Activated gamma-delta T cell treated with anti-CD3 and anti-CD28 coated beads, Interleukin-2, amount 50 U/mL, for 16 hours (primary cell): ENCODE measurements at regions not wholly inside any gene's neighbourhood (a gene's known extent, or its start where the extent isn't known, plus 50 kb on each side); places are given as distances from the start of the nearest gene placed in this dataset.
A peak's percentile ranks its signal among the peaks of the same experiment; 100 is the strongest.
"Not testable (repeated sequence)": the region's sequence is repeated elsewhere in the genome, so short reads cannot be mapped to it uniquely, and the experiment has no call there.

Experiments
- DNase-seq: peaks from one replicate; pipeline ENCODE4 v3.0.0-alpha.2; 2020; ENCODE audit warnings: low read depth

DNA sequence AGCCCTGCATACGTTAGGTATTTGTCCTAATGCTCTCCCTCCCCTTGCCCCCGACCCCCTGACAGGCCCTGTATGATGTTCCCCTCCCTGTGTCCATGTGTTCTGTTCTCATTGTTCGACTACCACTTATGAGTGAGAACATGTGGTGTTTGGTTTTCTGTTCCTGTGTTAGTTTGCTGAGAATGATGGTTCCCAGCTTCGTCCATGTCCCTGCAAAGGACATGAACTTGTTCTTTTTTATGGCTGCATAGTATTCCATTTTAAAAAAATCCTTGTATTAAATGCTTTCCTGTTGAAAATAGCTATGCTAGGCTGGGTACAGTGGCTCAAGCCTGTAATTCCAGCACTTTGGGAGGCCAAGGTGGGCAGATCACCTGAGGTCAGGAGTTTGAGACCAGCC lies 232.2 kb downstream of the RPLP1 start:
- DNase-seq, result not testable (repeated sequence)

DNA sequence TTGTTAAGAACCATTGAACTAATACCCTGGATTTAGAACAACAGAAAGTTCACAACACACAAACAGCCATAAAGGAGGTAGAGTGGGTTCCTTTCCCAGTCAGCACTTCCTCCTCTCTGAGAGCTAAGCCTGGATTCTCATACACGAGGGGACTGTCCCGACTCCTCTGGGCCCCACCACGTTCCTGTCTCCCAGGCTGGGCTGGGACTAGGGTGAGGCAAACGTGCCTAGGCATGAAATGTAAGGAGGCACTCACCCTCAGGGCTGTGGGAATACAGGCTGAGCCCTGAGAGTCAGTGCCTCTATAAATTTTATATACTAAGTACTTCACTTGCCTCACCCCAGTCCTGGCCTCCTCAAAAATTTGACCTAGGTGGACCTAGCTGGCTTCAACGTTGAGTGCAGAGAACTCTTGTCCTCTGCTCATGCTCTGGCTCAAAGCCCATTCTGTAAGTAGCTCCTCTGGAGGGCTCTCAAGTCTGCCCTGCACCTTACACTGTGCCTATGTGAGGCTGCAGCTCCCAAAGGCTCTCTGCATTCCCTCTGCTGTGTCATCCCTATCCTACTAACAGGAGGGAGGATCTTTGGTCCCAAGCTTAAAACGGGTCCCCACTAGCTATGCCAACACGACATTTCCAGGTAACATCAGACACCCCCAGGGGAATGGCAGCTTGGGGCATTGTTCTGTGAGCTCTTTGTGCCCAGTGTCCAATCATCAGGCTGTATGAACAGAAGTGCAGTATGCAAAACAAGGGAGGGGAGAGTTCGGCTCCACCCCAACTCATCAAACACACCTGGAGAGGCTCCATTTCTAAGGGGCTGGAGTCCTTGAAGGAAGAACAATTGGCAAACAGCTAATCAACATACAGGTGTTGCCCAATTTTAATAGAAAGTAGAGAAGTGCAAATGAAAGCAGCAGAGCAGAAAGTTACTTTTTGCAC lies 233.2 kb downstream of the RPLP1 start:
- DNase-seq, result no peak

DNA sequence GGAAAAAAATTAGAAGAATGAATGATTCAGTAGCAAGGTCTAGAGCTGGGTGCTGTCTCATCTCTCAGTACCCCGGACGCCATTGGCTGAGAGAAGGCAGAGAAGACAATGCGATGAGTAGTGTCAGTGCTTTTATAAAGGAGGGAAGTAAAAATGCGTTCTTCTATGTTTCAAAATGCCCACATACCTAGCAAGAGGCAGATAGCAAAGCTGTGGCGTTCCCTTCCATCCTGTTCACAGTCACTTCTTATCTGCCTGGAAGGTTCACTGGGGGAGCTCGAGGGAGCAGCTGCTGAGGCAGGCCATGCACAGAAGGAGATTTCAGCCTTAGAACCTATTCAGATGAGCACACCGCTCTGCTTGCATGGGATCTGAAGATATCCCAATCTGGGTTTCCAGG lies 234.0 kb downstream of the RPLP1 start:
- DNase-seq, result no peak

DNA sequence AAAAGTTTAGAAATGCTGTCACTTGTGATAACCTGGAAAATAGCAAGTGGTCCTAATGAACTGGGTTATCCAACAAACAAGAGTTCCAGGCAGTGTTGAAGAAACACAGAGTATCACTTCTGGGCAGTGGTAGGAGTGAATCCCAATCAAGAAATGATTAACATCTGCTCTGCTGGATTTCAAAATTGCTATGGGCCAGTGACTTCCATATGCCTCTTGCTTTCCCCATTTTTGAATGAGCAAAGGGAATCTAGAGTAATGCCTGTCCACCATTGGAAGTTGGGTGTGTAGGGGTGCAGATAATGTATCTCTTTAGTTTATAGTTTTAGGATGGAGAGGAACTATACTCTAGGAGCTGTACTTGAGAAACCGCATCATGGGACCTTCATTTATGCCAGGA lies 236.5 kb downstream of the RPLP1 start:
- no peak for DNase-seq

DNA sequence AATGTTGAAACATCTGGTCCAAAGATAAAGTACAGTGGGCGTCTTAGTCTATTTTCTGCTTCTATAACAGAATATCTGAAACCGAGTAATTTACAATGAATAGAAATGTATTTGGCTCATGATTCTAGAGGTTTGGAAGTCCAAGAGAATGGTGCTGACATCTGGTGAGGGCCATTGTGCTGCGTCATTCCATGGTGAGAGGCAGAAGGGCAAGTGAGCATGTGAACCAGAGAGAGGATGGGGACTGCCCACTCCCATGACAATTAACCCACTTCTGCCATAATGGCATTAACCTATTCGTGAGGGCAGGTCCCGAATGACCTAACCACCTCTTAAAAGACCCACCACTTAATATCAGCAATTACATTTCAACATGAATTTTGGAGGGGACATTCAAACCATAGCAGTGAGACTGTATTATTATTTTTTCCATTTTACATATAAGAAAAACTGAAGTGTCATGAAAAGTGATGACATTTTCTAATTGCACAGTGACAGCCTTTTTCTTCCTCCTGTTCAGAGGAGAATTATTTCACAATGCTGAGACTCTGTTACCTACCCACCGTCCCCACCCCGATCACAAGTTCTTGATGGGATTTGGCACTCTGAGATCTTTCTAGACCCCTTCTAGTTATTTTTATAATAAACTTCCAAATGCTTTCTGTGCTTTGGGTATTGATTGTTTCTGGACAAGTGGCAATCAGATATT lies 238.8 kb downstream of the RPLP1 start:
- no peak for DNase-seq

DNA sequence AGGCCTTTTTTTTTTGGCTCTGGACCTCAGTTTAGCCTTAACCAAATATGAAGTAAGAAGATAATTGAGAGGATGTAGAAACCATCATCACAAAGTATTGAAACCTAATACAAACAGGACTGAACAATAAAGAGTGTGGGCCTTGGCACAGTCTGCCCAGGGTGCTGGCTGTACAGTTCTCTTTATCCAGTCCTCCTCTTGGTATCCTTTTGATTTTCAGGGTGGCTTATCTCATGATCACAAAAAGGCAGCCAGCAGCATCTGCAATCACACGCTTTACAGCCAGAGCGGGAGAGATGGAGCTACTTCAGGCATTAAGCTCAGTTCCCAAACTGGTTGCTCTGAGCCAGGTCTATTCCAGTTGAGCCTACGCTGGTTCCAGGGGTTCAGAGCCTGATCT lies 239.7 kb downstream of the RPLP1 start:
- no peak for DNase-seq

DNA sequence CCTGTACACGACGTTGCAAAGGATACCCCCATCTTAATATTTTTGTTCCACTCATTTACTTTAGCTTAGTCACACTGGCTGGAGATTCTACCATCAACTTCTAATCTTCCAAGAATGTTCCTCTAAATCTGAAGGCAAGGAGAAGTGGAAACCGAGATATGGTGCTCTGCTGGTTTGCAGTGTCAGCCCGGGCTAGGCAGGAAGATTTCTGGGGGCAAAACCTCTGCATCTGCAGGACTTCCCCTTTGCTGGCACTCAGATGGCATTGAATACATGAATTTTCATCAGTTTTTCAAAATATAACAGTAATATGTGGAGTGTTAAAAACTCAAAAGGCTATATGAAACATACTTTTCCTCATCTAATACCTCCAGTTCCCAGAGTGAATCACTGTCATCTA lies 240.4 kb downstream of the RPLP1 start:
- no peak for DNase-seq

DNA sequence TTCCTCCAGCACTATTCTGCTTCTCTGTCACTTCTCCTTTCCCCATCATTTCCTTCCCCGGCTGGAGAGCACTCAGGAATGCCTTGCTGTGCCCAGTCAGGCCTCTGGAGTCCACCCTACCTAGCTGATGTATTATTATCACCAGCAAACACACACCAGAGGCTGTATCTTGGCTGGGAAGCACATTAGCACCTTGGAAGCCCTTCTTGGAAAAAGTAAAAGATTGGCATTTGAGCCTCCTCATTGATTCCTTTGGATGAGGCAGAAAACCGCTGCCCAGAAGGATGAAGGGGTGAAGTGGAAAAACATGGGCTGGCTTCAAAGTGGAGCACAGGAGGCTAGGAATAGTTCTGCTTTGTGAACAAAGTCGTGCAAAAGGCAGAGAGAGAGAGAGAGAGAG lies 244.3 kb downstream of the RPLP1 start:
- no peak for DNase-seq

DNA sequence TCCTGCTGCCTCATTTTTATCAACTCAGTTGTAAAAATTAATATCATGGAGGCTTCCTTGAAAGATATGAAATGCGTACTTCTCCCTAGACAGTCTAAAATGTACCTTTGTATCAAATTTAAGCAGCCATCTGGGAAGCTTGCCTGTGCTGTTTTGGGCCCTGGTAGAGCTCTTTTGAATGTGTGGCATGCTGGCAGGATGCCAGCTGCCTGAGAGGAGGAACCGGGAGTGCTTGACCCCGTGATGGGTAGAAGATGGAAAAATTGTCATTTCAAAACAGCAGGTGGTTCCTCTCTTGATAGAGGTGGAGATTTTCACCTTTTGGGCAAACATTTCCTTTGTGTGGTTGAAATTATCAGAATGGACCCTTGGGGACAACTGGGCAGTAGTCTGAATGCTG lies 245.3 kb downstream of the RPLP1 start:
- no peak for DNase-seq

DNA sequence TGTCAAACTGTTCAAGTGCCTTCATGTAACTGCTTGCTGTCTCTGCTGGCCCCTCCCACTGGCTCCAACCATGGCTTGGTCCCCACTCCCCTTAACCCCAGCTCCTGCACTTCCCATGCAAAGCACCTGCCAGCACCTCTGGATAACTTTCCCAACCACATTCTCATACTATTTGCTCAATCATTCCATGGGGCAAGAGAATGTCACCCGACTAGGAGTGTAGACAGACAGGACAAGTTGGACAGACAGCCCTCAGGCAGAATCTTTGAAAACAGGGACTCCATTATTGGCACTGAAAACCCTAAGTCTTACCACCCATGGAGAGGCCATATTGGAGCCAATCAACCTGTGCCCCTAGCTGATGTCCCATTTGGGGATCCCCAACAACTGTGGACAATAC lies 246.5 kb downstream of the RPLP1 start:
- DNase-seq, result no peak

DNA sequence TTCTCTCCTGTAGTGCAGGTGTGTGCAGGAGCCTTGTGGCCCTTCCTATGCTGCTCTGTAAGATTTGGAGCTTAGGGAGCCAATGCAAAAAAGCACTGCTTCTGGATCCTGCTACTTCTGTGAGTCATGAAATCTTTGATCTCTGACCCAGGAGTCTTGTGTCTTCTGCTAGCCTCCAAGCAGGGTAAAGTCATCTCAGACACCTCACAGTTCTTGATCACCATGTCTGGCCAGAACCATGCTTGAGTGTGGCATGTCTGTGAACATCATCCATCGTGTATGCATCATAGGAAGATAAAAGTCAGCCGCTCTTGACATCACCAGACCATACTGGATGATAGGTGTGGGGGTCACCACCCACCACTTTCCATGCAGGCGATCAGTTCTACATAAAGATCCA lies 247.8 kb downstream of the RPLP1 start:
- DNase-seq, result no peak

DNA sequence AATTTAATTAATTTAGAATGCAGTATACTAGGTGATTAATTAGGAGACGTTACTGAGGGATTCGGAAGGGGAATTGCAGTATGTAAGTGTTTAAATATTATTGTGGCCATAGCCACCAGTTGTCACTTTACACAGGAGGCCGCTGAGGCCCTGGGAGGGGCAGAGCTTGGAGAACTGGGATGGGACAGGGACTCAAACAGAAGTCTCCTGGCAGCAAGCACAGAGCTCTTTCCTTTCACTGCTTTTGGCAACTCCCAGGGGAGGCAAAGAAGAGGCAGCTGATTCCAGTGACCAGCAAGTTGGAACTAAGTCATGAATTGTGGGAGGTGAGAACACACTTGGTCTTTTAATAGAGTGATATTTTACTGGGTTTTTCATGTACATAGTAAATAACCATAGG lies 248.6 kb downstream of the RPLP1 start:
- DNase-seq, result no peak

DNA sequence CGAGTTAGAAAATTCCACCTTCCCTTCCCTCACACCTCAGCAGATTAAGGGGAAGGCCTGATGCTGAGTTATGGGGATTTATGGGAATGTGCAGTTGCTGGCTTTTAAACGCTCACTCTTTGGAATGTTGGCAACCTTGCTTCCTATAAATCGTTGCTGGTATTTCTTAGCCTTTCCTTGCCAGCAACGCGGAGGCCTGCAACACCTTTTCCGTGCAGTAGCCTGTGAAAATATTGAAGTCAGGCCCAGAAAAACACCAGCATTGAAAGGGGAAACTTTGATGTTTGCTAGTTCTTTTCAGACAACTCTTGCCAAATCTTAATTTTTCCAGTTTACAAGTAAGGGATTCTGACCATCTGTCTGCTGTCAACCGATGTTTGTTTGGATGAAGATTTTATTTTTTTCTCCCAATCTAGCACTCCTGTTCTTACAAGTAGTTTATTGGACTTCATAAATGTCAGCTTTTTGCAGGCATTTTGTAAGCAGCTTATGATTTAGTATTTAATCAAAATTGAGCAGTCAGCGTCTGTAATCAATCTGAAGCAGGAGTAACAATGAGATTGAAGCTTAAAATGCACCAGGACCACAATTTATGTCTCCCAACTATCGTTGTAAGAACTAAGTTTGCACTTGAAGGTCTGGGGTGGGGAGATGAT lies 251.0 kb downstream of the RPLP1 start:
- DNase-seq, result no peak

DNA sequence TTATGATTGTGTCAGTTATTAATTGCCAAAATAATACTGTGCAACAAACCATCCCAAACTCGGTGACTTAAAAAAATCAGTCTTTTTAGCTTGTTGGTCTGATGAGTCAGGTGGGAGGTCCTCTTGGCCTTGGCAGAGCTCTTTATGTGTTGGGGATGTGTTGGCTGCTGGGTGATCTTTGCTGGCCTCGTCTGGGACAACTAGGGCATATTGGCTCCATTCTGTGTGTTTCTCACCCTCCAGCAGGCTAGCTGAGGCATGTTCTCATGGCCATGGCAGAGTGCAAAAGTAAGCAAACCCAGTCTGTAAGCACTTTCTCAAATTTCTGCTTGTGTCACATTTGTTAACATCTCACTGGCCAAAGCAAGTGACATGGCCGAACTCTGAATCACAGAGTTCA lies 251.6 kb downstream of the RPLP1 start:
- no peak for DNase-seq

DNA sequence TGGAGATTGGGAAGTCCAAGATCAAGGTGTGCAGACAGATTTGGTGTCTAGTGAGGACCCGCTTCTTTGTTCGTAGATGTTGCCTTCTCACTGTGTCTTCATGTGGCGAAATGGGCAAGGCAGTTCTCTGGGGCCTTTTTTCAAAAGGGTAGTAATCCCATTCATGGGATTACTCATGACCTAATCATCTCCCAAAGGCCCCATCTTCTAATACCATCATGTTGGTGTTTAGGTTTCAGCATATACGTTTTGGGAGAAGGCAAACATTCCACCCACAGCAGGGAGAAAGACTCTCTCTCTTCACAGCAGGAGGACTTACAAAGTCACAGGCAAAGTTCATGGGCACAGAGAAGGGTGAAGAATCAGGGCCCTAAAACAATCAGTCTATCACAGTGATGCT lies 252.1 kb downstream of the RPLP1 start:
- no peak for DNase-seq

DNA sequence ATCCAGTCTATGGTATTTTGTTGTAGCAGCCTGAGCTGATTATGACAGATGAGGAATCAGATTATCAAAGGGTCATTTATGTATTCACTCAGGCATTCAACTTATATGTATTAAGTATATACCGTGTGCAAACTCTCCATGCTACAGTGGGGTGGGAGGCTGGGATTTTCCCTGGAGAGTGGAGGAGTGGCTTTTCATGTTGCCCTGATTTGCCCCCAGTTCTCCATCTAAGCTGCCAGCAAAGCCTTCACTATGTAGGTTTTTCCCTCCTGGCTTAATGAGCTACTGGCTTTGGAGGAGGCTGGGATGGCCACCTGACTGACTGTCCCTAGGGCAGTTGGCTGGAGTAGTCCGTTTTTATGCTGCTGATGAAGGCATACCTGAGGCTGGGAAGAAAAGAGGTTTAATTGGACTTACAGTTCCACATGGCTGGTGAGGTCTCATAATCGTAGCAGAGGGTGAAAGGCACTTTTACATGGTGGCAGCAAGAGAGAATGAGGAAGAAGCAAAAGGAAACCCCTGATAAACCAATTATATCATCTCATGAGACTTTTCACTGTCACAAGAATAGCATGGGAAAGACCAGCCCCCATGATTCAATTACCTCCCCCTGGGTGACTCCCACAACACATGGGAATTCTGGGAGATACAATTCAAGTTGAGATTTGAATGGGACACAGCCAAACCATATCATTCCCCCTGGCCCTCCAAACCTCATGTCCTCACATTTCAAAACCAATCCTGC lies 253.9 kb downstream of the RPLP1 start:
- DNase-seq, result no peak

DNA sequence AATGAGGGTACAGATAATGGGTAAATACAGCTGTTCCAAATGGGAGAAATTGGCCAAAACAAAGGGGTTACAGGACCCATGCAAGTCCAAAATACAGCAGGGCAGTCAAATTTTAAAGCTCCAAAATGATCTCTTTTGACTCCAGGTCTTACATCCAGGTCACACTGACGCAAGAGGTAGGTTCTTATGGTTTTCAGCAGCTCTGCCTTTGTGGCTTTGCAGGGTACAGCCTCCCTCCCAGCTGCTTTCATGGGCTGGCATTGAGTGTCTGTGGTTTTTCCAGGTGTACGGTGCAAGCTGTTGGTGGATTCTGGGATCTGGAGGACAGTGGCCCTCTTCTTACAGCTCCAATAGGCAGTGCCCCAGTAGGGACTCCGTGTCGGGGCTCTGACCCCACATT lies 254.6 kb downstream of the RPLP1 start:
- DNase-seq, result not testable (repeated sequence)

DNA sequence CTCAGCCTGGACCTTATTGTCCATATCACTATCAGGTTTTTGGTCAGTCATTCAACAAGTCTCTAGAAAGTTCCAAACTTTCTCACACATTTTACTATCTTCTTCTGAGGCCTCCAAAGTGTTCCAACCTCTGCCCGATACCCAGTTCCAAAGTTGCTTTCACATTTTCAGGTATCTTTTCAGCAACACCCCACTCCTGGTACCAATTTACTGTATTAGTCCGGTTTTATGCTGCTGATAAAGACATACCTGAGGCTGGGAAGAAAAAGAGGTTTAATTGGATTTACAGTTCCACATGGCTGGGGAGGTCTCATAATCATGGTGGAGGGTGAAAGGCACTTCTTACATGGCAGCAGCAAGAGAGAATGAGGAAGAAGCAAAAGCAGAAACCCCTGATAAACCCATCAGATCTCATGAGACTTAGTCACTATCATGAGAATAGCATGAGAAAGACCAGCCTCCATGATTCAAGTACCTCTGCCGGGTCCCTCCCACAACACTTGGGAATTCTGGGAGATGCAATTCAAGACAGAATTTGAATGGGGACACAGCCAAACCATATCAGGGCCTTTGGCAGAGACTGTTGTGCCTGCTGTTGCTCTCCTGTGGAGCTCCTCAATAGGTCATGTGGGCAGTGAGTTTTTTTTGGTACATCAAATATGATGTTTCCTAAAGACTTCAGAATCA lies 256.0 kb downstream of the RPLP1 start:
- not testable (repeated sequence) for DNase-seq

DNA sequence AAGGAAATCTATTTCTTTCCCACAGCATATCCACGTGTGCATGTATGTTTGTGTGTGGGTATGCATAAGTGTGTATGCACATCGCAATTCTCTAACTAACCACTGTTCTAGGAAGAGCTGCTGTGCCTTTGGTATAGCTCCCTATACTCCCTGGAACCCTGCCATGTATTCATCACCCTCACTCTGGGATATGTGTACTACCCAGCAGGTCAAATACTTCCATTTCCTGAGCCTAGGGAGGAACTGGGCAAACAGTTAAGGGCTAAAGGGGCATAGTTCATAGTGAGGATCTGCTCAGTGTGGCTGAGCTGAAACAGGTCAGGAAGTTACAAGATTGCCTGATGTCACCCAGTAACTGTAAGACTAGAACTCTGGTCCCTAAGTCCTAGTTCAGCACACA lies 260.4 kb downstream of the RPLP1 start:
- DNase-seq, result no peak

DNA sequence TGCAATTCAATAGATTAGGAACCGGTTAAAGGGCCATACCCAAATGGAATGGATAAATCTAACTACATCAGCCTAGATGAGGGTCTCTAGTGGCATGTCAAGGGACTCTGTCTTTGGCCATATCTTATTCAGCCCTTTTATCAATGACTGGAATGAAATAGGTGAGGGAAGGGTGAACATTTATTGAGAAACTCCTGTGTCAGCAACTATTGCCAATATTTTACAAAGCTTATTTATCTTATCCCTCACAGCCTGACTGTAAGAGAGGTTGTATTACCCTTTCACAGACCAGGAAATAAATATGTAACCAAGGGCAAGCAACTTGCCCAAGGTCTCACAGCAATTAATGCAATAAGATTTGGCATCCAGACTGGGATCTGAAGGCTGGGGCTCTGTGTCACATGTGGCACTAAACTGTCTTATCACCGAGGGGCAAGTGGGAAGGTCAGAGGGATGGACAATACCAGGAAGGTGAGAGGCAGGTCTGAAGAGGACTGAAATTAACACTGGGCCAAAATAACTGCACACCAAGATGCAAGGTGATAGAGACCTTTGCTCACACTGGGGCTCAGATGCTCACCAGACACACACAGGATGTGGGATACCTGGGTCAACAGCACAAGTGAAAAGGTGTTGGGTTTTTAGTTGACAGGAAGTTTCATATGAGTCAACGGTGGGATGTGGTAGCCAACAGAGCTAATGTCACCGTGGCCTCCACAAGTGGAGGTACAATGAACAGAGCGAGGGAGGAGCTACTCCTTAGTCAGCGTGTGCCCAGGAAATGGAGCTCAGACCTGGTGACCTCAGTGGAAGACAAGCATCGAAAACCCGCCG lies 261.3 kb downstream of the RPLP1 start:
- DNase-seq, result peak; percentile 66

DNA sequence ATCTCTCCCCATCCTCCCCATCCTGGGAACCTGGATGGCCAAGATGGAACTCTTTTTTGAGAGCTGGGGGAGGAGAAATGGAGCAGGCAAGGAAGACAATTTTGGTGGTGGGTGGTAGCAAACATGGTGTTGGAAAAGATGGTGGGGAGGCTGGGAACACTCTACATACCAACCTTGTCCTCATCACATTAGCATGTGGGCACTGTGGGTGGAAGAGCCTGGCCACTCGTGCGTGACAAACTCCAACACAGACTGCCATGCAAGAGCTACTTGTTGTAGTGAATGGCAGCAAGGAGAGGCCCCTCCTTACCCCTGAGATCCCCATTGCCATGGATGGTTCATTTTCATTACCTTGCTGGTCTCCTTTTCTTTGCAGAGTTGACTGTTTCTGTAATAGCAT lies 262.6 kb downstream of the RPLP1 start:
- DNase-seq, result no peak
